MM.1S (cell line): ENCODE measurements at regions not wholly inside any gene's neighbourhood (a gene's known extent, or its start where the extent isn't known, plus 50 kb on each side); places are given as distances from the start of the nearest gene placed in this dataset.

Experiments
- DNase-seq: peaks from one replicate; pipeline ENCODE4 v3.0.0-alpha.2; 2015
- H2AFZ ChIP-seq: fragments of 300-600 bp; sonication (generic); 2 replicates; pipeline ENCODE4 v1.6.0; 2016; ENCODE audit warnings: antibody characterized with exemption, low read length
- H3F3A ChIP-seq: fragments of 300-600 bp; sonication (generic); 2 replicates; pipeline ENCODE4 v1.6.1; 2016; ENCODE audit warnings: mild to moderate bottlenecking, antibody characterized with exemption, low read length, moderate library complexity, mixed read lengths; ENCODE audit not compliant: insufficient read depth
- H3K27ac ChIP-seq: fragments of 300-600 bp; sonication (generic); 2 replicates; pipeline ENCODE4 v1.5.1; 2016; ENCODE audit warnings: mild to moderate bottlenecking, low read length
- H3K27me3 ChIP-seq: fragments of 300-600 bp; sonication (generic); replicated peaks from 2 replicates; pipeline ENCODE4 v1.6.0; 2016; ENCODE audit warnings: low read length; ENCODE audit not compliant: insufficient read depth
- H3K36me3 ChIP-seq: fragments of 300-600 bp; sonication (generic); replicated peaks from 2 replicates; pipeline ENCODE4 v1.6.1; 2016; ENCODE audit warnings: mild to moderate bottlenecking, low read length, mixed read lengths; ENCODE audit not compliant: insufficient read depth
- H3K4me1 ChIP-seq: fragments of 300-600 bp; sonication (generic); 2 replicates; pipeline ENCODE4 v1.6.1; 2016; ENCODE audit warnings: low read length, mixed read lengths
- H3K4me2 ChIP-seq: fragments of 300-600 bp; sonication (generic); 2 replicates; pipeline ENCODE4 v1.6.0; 2016; ENCODE audit warnings: low read depth, low read length
- H3K4me3 ChIP-seq: fragments of 300-600 bp; sonication (generic); 2 replicates; pipeline ENCODE4 v1.5.1; 2016; ENCODE audit warnings: low read length, mixed read lengths
- H3K79me2 ChIP-seq: fragments of 300-600 bp; sonication (generic); 2 replicates; pipeline ENCODE4 v1.6.1; 2016; ENCODE audit warnings: mixed run types, low read length, mixed read lengths
- H3K9ac ChIP-seq: fragments of 300-600 bp; sonication (generic); 2 replicates; pipeline ENCODE4 v1.6.1; 2016; ENCODE audit warnings: low read length, mixed read lengths
- H3K9me2 ChIP-seq: fragments of 300-600 bp; sonication (generic); replicated peaks from 2 replicates; pipeline ENCODE4 v1.6.1; 2016; ENCODE audit warnings: mild to moderate bottlenecking, low read length, mixed read lengths; ENCODE audit not compliant: insufficient read depth
- H3K9me3 ChIP-seq: fragments of 300-600 bp; sonication (generic); replicated peaks from 2 replicates; pipeline ENCODE4 v1.6.1; 2016; ENCODE audit warnings: mild to moderate bottlenecking, low read length, mixed read lengths; ENCODE audit not compliant: insufficient read depth
- H4K20me1 ChIP-seq: fragments of 300-600 bp; sonication (generic); 2 replicates; pipeline ENCODE4 v1.6.1; 2016; ENCODE audit warnings: mild to moderate bottlenecking, low read length, moderate library complexity, mixed read lengths; ENCODE audit not compliant: insufficient read depth
- CTCF ChIP-seq: fragments of 300-600 bp; sonication (generic); IDR thresholded peaks from 2 replicates; pipeline ENCODE4 v1.5.1; 2016; ENCODE audit warnings: antibody characterized with exemption, low read length, mixed read lengths
- EZH2 ChIP-seq: fragments of 300-600 bp; sonication (generic); optimal IDR thresholded peaks from 2 replicates; pipeline ENCODE3; 2017; ENCODE audit warnings: low read depth, mild to moderate bottlenecking, antibody characterized with exemption, low read length, mixed read lengths
- EZH2phosphoT487 ChIP-seq: fragments of 300-600 bp; sonication (generic); IDR thresholded peaks from 2 replicates; pipeline ENCODE4 v1.6.1; 2018; ENCODE audit warnings: antibody characterized with exemption, low read length

- H3K4me2 ChIP-seq: no peak overlapping the region; the same call in 1 of the 2 replicates
- peaks cover 14% of the 10 kb centered on the region; the same call in 1 of the 2 replicates for H3K4me1 ChIP-seq
- no peaks in the 10 kb centered on the region for H3K9me2 ChIP-seq
- H3K9ac ChIP-seq: no peak overlapping the region
- peak; percentile 12 for DNase-seq
- TF ChIP-seq EZH2: no peak
- no peak for TF ChIP-seq CTCF
- no peak for TF ChIP-seq EZH2phosphoT487
- no peaks in the 10 kb centered on the region for H3F3A ChIP-seq
- H3K79me2 ChIP-seq: no peaks in the 10 kb centered on the region
- H3K36me3 ChIP-seq: no peaks in the 10 kb centered on the region
- H2AFZ ChIP-seq: no peak overlapping the region
- H4K20me1 ChIP-seq: no peaks in the 10 kb centered on the region
- no peaks in the 10 kb centered on the region for H3K9me3 ChIP-seq
- H3K27ac ChIP-seq: no peak overlapping the region
- no peaks in the 10 kb centered on the region for H3K27me3 ChIP-seq
- H3K4me3 ChIP-seq: no peak overlapping the region
These were observed 66.3 kb upstream of the DGKK start for GRCh38 chrX:50536955-50537354.
